RWPE2 (cell line): ENCODE measurements at regions not wholly inside any gene's neighbourhood (a gene's known extent, or its start where the extent isn't known, plus 50 kb on each side); places are given as distances from the start of the nearest gene placed in this dataset.
"Not testable (repeated sequence)": the region's sequence is repeated elsewhere in the genome, so short reads cannot be mapped to it uniquely, and the experiment has no call there.

Experiments
- ATAC-seq: fragments of 200-7000 bp; cut with Tn5 transposase; 3 replicates; pipeline ENCODE4 v1.9.1; 2021; ENCODE audit warnings: low read depth
- DNase-seq: peaks from one replicate; pipeline ENCODE4 v3.0.0-alpha.2; 2020; ENCODE audit warnings: low spot score
- H3K27ac ChIP-seq: fragments of 450-650 bp; 2 replicates; pipeline ENCODE4 v1.5.1; 2017; ENCODE audit warnings: mild to moderate bottlenecking; ENCODE audit not compliant: poor library complexity, severe bottlenecking
- H3K27me3 ChIP-seq: fragments of 250-450 bp; sonication (Bioruptor Pico); 2 replicates; pipeline ENCODE4 v1.5.1; 2021; ENCODE audit warnings: mild to moderate bottlenecking, moderate library complexity; ENCODE audit not compliant: insufficient read depth, poor library complexity, severe bottlenecking
- H3K36me3 ChIP-seq: fragments of 250-450 bp; sonication (Bioruptor Pico); 2 replicates; pipeline ENCODE4 v1.5.1; 2020; ENCODE audit warnings: low read depth, mild to moderate bottlenecking, moderate library complexity
- H3K4me1 ChIP-seq: fragments of 250-450 bp; sonication (Bioruptor Pico); 2 replicates; pipeline ENCODE4 v1.5.1; 2021; ENCODE audit warnings: mild to moderate bottlenecking, moderate library complexity; ENCODE audit not compliant: insufficient read depth, poor library complexity, severe bottlenecking
- H3K4me3 ChIP-seq: fragments of 250-450 bp; sonication (Bioruptor Pico); 2 replicates; pipeline ENCODE4 v1.5.1; 2021; ENCODE audit warnings: mild to moderate bottlenecking, moderate library complexity; ENCODE audit not compliant: severe bottlenecking
- H3K9me3 ChIP-seq: fragments of 250-450 bp; sonication (Bioruptor Pico); 2 replicates; pipeline ENCODE4 v1.5.1; 2021; ENCODE audit warnings: mild to moderate bottlenecking, moderate library complexity; ENCODE audit not compliant: severe bottlenecking
- CTCF ChIP-seq: fragments of 450-650 bp; IDR thresholded peaks from one replicate; pipeline ENCODE4 v1.5.1; 2017; ENCODE audit warnings: mild to moderate bottlenecking, moderate library complexity; ENCODE audit not compliant: poor library complexity, severe bottlenecking

- no peak for TF ChIP-seq CTCF
- DNase-seq (no peak), ATAC-seq (no peak)
- no peaks in the 10 kb centered on the region for H3K9me3 ChIP-seq
- H3K4me3 ChIP-seq: no peak overlapping the region
- no peaks in the 10 kb centered on the region for H3K4me1 ChIP-seq
- H3K27me3 ChIP-seq: no peaks in the 10 kb centered on the region
- no peaks in the 10 kb centered on the region for H3K36me3 ChIP-seq
- H3K27ac ChIP-seq: no peak overlapping the region
Measured at GRCh38 chr1:176330782-176331181, 123.7 kb upstream of the COP1 start.

- TF ChIP-seq CTCF: no peak
- no peak for DNase-seq
- H3K27ac ChIP-seq: no peak overlapping the region
- H3K27me3 ChIP-seq: no peaks in the 10 kb centered on the region
- no peaks in the 10 kb centered on the region for H3K9me3 ChIP-seq
- no peak for ATAC-seq
- H3K4me1 ChIP-seq: no peaks in the 10 kb centered on the region
- no peak overlapping the region for H3K4me3 ChIP-seq
- no peaks in the 10 kb centered on the region for H3K36me3 ChIP-seq
Measured at GRCh38 chr1:176325664-176326063, 118.6 kb upstream of the COP1 start.

GRCh38 chr1:176323472-176323871 lies 116.4 kb upstream of the COP1 start:
- Histone ChIP-seq H3K27ac (no peak overlapping the region), H3K4me3 (no peak overlapping the region), H3K27me3 (no peaks in the 10 kb centered on the region), H3K9me3 (no peaks in the 10 kb centered on the region), H3K36me3 (no peaks in the 10 kb centered on the region), H3K4me1 (no peaks in the 10 kb centered on the region)
- ATAC-seq (no peak), DNase-seq (no peak)
- no peak for TF ChIP-seq CTCF

- DNase-seq (no peak), ATAC-seq (no peak)
- Histone ChIP-seq H3K27ac (no peak overlapping the region), H3K4me3 (no peak overlapping the region), H3K27me3 (no peaks in the 10 kb centered on the region), H3K9me3 (no peaks in the 10 kb centered on the region), H3K4me1 (no peaks in the 10 kb centered on the region), H3K36me3 (no peaks in the 10 kb centered on the region)
- TF ChIP-seq CTCF: no peak
Measured at GRCh38 chr1:176315519-176316220, 108.6 kb upstream of the COP1 start.

- H3K9me3 ChIP-seq, H3K4me3 ChIP-seq, H3K27ac ChIP-seq, ATAC-seq, DNase-seq, H3K27me3 ChIP-seq, H3K4me1 ChIP-seq, H3K36me3 ChIP-seq: not testable (repeated sequence)
Measured at GRCh38 chr1:176296602-176297001, 89.5 kb upstream of the COP1 start.
